ENCODE measurements at regions not wholly inside any gene's neighbourhood (a gene's known extent, or its start where the extent isn't known, plus 50 kb on each side); places are given as distances from the start of the nearest gene placed in this dataset.

- DNase-seq (ENCODE audit: low spot score) = no peak
These were observed 539.1 kb upstream of the JAG1 start for GRCh38 chr20:11212902-11213301.

DNA sequence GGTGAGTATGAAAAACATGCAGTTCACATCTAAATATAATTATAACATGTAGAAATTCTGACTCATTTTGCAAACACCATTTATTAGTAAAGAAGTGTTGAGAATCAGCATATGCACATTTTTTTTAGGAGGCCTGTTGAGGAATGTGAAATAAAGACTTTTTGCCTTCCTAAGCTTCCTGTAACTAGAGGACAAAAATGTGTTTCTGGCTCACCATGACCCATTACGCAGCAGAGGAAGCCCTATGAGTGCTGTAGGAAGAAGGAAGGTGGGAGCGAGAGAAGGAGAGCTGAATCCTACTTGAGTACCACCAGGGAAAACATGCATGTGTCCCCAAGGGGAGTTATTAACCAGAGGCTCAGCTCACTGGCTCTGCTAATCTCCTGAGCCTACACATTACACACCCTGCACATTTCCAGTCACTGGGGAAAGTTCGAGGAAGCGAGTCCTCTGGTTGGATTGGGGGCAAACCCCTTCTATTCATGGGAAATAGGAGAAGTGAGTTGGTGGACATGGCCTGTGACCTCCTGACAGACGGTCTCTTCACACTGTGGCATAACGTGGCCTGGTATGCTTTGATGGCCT is 540.5 kb upstream of the JAG1 start:
- no peak for DNase-seq (ENCODE audit: low spot score)

DNA sequence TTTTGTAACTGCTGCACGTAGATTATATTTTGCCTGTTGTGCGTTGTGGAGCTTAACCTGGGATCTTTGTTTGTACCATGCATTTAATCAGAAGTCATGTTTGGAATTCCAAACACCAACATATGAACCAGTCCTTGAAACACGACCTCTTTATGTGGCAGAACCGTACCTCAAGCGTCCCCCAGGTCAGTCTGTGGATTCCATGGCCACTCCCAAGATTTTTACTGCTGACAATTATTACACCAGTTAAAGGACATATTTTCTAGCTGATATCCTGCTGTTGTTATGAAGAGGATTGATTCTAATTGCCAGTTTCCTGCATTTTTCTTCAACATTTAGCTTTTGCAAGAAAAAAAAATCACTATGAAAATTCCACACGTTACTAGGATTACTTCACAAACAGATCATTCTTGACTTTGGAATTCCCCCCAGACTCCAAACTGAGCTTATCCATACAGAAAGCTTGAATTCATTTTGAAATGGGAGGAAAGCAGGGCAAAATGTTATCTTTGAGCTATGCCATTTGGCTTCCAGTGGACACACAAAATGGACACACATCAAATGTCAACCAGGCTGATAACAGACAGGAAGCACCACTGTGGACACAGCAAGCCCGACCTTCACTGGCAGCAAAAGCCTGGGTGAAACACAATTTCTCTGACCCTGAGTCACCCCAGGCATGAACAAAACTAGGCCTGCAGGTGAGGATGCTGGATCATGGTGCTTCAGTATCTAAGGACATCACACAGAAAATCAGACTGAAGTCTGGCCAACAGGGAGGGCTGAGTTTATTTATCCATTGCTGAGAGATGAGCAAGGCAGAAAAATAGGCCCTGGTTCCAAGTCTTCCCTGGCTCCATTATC is 542.9 kb upstream of the JAG1 start:
- peak; percentile 32 for DNase-seq (ENCODE audit: low spot score)

DNA sequence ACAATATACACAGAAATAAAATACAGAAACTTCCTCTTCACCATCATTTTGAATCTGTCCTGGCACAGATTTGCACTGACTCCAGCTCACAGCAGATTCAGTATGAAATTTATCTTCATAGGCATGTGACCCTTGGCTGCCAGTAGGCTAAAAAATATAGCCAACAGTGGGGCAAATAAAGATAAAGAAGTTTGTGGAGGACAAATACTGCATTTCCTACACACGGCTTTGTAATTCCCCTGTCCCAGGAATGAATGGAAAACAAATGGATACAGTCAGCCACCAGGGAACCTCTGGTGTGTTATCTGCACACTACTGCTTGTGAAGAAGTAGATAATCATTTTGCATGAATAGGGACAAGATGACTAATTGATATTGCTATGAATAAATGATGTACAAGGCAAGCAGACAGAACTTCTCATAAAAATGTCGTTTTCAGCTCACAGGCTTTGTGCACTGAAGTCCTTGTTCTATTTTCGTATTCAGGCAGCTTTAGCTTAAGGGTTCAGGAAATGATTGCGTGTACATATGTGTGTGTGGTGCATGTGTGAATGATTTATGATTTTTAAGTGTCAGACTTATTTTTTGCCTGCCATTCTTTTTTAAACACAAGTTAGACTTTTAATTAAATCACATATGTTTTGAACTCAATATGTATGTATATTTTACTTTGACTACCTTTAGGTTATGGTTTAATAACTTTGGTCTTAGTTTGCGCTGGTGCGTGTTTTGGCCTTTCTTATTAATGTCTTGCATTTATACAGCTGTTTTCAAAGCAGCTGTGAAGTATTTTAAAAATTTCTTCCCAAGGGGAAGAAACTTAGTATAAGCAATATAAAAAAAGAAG is 543.8 kb upstream of the JAG1 start:
- DNase-seq (ENCODE audit: low spot score) = no peak

GRCh38 chr20:11218173-11218680 is 544.4 kb upstream of the JAG1 start:
- DNase-seq (ENCODE audit: low spot score) = no peak

- no peak for DNase-seq (ENCODE audit: low spot score)
These were observed 545.4 kb upstream of the JAG1 start for GRCh38 chr20:11219192-11219591.

GRCh38 chr20:11221046-11221445 is 547.2 kb upstream of the JAG1 start:
- no peak for DNase-seq (ENCODE audit: low spot score)

- DNase-seq (ENCODE audit: low spot score) = peak; percentile 66
These were observed 548.4 kb upstream of the JAG1 start for GRCh38 chr20:11222243-11222642.

DNA sequence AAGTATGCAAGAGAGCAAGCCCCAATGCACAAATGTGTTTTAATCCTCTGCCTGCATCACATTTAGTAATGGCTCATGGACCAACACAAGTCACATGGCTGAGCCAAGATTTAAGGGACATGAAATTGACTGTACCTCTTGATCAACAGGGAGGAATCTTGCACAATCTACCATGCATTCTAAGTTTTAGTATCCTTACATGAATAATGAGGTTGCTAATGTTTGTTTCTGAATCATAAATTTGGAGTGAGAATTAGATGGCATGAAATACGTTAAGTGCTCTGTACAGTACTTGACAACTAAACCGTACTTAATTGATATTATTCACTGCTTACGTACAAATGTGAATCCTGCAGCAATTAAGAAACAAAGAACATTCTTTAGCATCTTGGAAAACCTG is 553.8 kb upstream of the JAG1 start:
- DNase-seq (ENCODE audit: low spot score) = no peak

GRCh38 chr20:11229772-11230171 is 556.0 kb upstream of the JAG1 start:
- peak; percentile 53 for DNase-seq (ENCODE audit: low spot score)

GRCh38 chr20:11230999-11231398 is 557.2 kb upstream of the JAG1 start:
- no peak for DNase-seq (ENCODE audit: low spot score)

- no peak for DNase-seq (ENCODE audit: low spot score)
These were observed 558.2 kb upstream of the JAG1 start for GRCh38 chr20:11231742-11232648.

DNA sequence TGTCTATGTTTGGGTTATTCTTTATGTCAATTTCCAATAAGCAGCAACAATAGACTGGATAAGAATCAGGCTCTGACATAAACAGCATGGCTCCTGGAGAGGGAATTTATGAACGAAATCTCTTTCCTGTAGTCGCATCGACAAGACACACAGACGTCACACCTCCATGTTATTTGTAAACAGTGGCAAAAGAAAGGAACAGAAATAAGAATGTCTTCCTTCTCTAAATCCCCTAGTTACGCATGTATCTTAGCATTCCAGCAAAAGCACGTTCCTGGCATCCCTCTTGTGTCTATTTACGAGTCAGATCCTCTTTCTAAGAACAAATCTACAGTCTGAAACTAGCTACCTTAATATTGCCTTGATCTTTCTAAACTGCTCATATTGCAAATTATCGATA is 559.1 kb upstream of the JAG1 start:
- no peak for DNase-seq (ENCODE audit: low spot score)

DNA sequence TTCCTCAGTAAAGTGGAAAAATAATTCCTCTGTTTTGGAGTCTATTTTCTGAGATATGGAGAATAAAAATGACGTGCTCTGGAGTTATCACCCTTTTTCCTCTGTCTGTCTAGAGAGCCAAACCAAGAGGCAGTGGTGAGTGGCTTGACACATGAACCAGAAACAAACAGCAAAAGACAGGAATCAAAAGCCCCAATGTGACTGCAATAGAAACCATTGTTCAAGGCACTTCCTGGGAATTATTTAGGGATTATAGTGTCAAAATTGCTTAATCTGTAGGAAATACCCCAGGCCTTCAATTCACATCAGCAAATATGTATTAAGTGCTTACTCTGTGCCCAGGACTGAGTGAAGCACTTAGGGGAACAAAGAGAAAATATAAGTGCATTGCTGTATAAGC is 560.4 kb upstream of the JAG1 start:
- DNase-seq (ENCODE audit: low spot score) = no peak

DNA sequence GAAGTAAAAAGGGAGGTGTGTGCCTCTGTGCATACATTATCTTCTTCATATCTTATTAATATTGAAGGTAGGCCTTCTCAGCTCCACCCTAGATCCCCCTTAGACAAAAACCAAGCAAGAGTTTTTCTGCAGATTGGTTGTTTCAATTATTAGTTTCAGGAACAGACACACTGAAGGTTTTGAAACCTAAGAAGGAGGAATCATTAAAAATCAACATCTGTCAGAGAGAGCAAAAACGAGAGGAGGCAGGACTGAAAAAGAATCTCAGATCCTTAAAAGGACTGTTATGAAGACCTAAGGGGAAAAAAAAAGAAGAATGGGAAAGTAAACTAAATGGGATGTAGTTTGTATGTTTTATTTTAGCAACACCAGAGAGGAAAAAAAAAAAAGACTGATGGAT is 560.8 kb upstream of the JAG1 start:
- DNase-seq (ENCODE audit: low spot score) = no peak

DNA sequence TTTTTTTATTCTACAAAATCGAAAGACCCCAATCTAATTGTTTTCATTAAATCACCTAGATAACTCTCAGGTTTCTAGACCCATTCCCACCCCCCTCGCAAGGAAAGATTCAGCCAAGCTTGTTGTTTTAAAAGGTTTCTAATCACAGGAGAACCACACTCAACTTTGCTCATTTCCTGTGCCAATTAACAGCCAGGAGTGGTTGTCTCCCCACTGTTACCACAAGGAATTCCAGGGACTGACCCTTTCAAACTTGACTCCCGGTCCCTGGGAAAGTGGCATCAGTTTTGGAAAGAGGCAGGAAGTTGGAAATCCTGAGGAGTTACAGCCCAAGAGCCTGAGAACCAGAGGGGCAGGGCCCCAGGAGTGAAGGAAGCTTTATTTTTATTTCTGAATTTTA is 561.3 kb upstream of the JAG1 start:
- peak; percentile 31 for DNase-seq (ENCODE audit: low spot score)

DNA sequence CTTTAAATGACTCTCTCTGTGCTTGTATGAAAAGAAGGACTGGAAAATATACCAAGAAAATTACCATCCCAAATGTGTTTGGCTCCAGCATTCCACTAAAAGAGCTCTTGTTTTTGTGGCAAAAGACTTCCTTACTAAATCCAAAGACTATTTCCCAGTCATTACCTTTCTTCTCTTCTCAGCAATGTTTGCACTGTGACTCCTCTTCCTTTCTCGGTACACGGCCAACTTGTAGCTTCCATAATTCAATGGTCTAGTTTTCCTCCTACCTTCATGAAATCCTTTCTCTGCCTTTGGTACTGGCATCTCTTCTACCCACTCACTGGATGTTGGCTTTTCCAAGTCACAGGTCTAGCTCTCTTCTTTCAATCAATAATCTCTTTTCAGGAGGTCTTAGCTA is 568.5 kb upstream of the JAG1 start:
- no peak for DNase-seq (ENCODE audit: low spot score)

DNA sequence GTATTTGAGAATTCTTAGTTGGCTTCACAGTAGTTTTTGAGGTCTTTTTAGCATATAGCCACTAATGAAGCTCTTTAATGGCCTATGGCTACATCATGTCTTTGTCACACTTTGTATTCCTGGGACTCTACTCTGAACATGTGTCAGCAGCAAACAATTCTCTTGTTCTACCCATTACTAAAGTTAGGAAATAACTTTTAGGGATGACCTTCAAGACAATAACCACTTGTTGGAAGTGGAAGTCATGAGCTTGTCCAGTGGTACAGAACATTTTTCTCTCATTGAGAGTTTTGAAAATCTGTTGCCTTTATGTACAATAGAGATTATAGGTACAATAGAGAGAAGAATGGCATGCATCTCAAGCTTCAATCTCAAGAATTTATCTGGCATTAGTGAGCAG is 571.6 kb upstream of the JAG1 start:
- DNase-seq (ENCODE audit: low spot score) = no peak

DNA sequence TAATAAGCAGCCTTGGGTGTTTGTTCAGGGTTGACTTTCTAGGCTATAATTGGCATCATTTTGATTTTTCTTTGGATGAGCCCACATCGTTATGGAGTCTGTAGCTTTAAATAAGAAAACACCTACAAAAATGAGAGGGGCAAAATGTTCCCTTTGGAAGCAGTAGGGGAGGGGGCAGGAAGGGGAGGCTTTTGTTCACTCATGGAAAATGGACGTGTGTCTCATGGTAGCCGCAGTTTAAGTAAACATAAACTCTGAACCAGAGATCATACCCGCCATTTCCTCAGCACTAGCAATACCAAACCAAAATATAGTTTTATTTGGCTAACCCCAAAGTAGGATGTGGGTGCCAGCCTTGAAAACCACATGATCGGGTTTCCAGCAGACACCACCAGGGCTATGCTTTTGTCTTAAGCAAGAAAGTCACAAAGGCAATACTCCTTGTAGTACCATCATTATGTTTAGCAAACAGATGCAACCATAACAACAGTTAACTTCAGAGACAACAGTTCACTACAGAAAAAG is 572.5 kb upstream of the JAG1 start:
- no peak for DNase-seq (ENCODE audit: low spot score)

DNA sequence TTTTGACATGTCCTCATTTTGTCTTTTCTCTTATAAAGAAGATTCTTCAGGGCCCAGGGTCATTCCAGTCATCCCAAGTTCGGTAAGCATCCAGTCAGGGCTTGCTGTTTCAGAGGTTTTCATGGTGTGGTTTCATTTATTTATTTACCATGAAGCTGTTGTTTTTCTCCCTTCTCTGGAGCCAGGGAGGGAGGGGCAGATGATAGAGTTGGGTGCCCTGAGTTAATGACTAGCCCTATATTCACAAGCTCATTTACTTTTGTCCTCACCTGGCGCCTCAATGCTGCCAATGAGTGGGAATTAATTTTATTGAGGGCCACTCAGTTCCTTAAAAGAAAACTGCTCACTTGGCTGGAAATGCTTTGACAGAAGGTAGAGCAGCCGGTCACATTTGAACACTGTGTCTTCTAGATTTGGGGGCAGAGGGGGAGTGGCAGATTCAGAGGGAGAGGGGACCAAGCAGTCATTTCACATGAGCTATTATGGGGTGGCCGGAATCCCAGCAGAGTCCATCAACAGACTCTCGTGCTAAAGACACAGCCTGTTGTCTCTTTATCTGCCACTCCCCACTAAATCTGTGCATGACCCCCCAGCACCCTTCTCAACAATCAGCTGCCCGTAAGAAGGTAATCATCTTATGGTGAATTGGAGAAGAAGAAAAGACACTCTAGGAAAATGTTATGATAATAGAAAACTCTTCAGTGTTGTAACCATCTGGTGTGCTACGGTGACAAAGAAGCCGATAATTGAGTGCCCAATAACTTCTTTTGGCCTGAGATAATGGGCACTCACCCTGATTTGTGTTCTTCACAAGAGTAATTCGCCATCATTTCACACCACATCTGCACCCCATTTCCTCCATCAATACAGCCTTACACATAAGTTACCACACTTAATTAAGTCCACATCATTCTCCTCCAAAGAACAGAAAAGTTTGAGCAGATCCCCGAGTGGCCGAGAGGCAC is 573.5 kb upstream of the JAG1 start:
- no peak for DNase-seq (ENCODE audit: low spot score)

Data from SW480 (cell line).